GM12892 (cell line): ENCODE measurements at regions not wholly inside any gene's neighbourhood (a gene's known extent, or its start where the extent isn't known, plus 50 kb on each side); places are given as distances from the start of the nearest gene placed in this dataset.
"Not testable (repeated sequence)": the region's sequence is repeated elsewhere in the genome, so short reads cannot be mapped to it uniquely, and the experiment has no call there.

Source experiments
- DNase-seq: peaks from one replicate; pipeline ENCODE4 v3.0.0; 2011; ENCODE audit not compliant: insufficient read length
- FAIRE-seq: peaks from 2 replicates; lab custom pipeline; 2011; peaks lifted over from hg19 to GRCh38; lab: Jason Lieb, UNC
- POLR2A ChIP-seq: IDR thresholded peaks from 2 replicates; pipeline ENCODE4 v1.6.1; 2011; ENCODE audit warnings: low read depth, low read length, control low read depth
- POLR2AphosphoS5 ChIP-seq: IDR thresholded peaks from 2 replicates; pipeline ENCODE4 v1.6.1; 2011; ENCODE audit warnings: low read depth, low read length, control low read depth
- TAF1 ChIP-seq: IDR thresholded peaks from 2 replicates; pipeline ENCODE4 v1.6.1; 2011; ENCODE audit warnings: low read depth, mild to moderate bottlenecking, control low read depth, low read length, borderline replicate concordance

DNA sequence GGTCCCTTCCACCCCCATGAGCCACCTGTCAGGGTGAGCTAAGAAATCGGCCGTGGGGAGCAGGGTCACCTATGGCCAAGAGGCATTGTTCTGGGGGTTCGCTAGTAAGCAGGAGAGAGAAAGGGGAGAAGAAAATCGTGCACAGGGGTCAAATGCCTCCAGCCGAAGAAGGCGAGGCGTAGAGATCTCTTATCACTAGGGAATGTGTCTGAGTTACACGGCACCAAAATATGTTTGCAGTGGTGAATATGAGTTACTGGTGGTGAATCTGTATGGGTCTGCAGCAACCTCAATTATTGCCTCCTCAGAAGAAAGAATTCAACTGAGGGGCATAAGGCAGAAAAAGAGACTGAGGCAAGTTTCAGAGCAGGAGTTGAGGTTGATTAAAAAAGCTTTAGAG lies 54.2 kb upstream of the RABGAP1L start:
- TF ChIP-seq POLR2A = no peak
- TF ChIP-seq POLR2AphosphoS5 = no peak
- TF ChIP-seq TAF1 = no peak
- FAIRE-seq (no peak), DNase-seq (no peak)

- no peak for DNase-seq
- FAIRE-seq = peak; percentile 17
- TF ChIP-seq POLR2AphosphoS5 (no peak), TAF1 (no peak), POLR2A (no peak)
Observed at GRCh38 chr1:174103766-174104165, 55.6 kb upstream of the RABGAP1L start.

GRCh38 chr1:174101976-174102375 lies 57.3 kb upstream of the RABGAP1L start:
- FAIRE-seq, DNase-seq: not testable (repeated sequence)

DNA sequence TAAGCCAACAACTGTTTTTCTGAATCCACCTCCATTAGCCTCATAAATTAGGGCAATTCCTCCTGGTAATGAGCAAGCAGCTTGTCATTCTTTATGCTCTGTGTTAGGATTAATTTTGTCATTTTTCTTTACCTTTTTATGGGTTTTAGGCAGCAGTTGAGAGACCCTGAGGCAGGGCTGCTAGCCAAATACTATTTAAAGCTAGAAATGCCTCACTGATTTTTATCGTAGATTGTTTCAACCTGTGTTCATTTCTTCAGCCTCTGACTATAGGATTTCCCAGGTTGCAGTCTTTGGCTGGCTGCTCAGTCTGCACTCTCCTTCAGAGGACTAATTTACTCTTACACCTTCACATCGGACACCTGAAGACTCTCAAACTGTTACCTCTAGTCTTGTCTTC lies 61.9 kb upstream of the RABGAP1L start:
- DNase-seq = no peak
- TF ChIP-seq POLR2AphosphoS5 (no peak), TAF1 (no peak), POLR2A (no peak)
- no peak for FAIRE-seq

DNA sequence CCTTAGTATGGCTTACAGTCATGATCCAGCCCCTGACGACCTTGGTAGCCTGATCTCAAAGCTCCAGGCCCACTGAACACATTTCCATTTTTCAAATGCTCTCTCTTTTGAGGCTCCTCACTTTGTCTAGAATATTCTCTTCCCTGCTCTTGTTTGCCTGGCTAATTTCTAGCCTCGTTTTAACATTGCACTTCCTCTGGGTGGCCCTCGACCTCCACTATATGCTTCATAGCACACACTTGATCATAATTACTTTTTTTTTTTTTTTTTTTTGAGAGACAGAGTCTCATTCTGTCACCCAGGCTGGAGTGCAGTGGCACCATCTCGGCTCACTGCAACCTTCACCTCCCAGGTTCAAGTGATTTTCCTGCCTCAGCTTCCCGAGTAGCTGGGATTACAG lies 65.5 kb upstream of the RABGAP1L start:
- FAIRE-seq, DNase-seq: not testable (repeated sequence)

DNA sequence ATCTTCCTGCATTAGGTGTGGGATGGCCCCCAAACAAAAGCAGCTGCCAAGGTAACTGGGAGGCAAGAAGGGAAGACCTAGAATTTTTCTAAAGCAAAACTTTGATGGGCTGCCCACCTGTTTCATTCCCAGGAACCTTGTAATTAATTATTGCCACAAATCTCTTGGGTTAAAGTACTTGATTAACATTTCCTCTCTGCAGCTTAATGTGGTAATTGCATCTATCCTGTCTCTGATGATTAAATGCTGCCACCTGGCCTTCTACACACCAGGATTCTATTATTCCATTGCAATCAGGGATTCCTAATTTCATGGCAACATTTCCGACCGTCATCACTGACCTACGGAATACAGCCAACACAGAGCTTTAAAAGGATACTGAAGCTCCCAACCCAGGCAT lies 68.3 kb upstream of the RC3H1 start:
- TF ChIP-seq POLR2A (no peak), TAF1 (no peak), POLR2AphosphoS5 (no peak)
- FAIRE-seq = no peak
- DNase-seq = no peak

DNA sequence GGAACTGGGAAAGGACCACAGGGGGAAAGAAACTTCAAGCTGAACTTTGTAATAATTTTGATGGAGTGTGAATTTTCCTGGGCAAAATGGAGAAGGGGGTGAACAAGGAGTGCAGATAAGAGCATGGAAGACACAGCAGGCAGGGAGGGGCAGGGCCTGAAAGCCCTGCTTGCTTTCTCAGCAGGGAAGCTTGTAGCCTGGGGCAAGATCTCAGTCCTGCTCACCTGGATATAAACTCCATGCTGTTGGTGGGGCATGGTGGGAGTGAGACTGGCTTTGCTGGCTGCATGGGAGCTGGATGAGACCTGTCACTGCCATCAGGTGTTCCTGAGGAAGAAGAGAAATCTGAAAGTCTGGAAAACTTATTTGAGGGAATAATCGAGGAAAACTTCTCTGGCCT lies 58.7 kb upstream of the RC3H1 start:
- TF ChIP-seq POLR2AphosphoS5 = no peak
- TF ChIP-seq POLR2A = no peak
- no peak for TF ChIP-seq TAF1
- DNase-seq (no peak), FAIRE-seq (no peak)

- no peak for TF ChIP-seq TAF1
- no peak for DNase-seq
- no peak for FAIRE-seq
Observed at GRCh38 chr1:174079796-174080195, 57.6 kb upstream of the RC3H1 start.

- FAIRE-seq, DNase-seq: not testable (repeated sequence)
Observed at GRCh38 chr1:174078916-174079315, 56.8 kb upstream of the RC3H1 start.

GRCh38 chr1:174077749-174078490 lies 55.8 kb upstream of the RC3H1 start:
- FAIRE-seq (no peak), DNase-seq (no peak)
- no peak for TF ChIP-seq POLR2AphosphoS5
- TF ChIP-seq POLR2A = no peak
- no peak for TF ChIP-seq TAF1

DNA sequence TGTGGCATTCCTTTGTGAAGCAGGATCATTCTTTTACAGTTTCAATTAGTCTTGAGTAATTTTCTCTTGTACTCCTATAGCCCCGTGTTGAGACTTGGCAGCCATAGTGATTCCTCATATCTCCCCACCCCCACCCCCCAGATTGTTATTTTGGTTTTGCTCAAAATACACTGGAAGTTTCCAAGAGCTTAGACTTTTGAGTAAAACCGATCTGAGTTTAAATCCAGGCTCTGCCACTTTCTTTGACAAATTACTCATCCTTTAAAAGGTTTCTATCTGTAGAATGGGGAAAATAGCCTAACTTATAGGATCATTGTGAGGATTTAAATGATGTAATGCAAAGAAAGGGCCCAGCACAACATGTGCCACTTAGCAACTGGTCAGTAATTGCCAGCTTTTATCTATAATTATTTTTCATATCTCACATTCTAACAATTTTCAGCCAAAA lies 53.1 kb upstream of the RC3H1 start:
- DNase-seq (no peak), FAIRE-seq (no peak)
- TF ChIP-seq POLR2AphosphoS5 (no peak), TAF1 (no peak), POLR2A (no peak)

DNA sequence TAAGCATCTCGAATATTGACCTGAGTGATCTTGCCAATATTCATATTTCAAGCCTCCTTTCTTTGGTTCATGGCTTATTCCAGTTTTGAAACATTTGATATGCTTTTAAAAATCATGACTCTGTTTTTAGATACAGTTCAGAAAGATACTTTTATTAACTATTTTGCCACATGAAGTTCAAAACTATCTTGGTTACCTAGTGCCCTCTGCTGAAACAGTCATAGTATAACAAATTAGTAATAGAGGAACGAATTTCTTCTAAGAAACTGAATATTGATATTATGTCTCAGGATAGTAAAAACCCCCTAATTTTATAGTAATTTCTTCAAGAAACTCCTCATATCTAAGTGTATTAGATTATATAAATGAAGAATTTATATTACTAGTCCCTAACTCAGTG lies 52.6 kb upstream of the RC3H1 start:
- no peak for FAIRE-seq
- TF ChIP-seq TAF1 (no peak), POLR2AphosphoS5 (no peak), POLR2A (no peak)
- DNase-seq = no peak

- DNase-seq = no peak
- TF ChIP-seq TAF1 (no peak), POLR2AphosphoS5 (no peak), POLR2A (no peak)
- FAIRE-seq = no peak
Observed at GRCh38 chr1:174072581-174072980, 50.4 kb upstream of the RC3H1 start.
